Tibial nerve (tissue), 4 donors: ENCODE measurements at regions not wholly inside any gene's neighbourhood (a gene's known extent, or its start where the extent isn't known, plus 50 kb on each side); places are given as distances from the start of the nearest gene placed in this dataset.

Experiments used
- CTCF ChIP-seq, 5 experiments: fragments of 200-600 bp in 3 of 5; fragments of 450-650 bp in 2 of 5; sonication (generic) in 3 of 5; IDR thresholded peaks; one replicate each; pipeline ENCODE4 v1.5.1; 2016 to 2019; ENCODE audit warnings: antibody characterized with exemption in 5 of 5, mild to moderate bottlenecking in 3 of 5, moderate library complexity in 2 of 5
- EP300 ChIP-seq, 2 donors: sonication (generic); formaldehyde crosslinking; IDR thresholded peaks; one replicate each; pipeline ENCODE4 v1.6.1; 2017; ENCODE audit warnings: antibody characterized with exemption in 2 of 2, mild to moderate bottlenecking in 1 of 2
- POLR2A ChIP-seq, 2 donors: fragments of 450-650 bp; IDR thresholded peaks; one replicate each; pipeline ENCODE4 v1.6.1; 2017; ENCODE audit warnings: antibody characterized with exemption in 2 of 2, mild to moderate bottlenecking in 2 of 2, moderate library complexity in 2 of 2

- TF ChIP-seq CTCF (IDR thresholded peaks at IDR 0.05) = no peak
- no peak for TF ChIP-seq POLR2A (IDR thresholded peaks at IDR 0.05)
- TF ChIP-seq EP300 (IDR thresholded peaks at IDR 0.05) = no peak
Observed at GRCh38 chr2:83584672-83585071, 874.4 kb downstream of the SUCLG1 start.
